D721Med (cell line): ENCODE measurements at regions not wholly inside any gene's neighbourhood (a gene's known extent, or its start where the extent isn't known, plus 50 kb on each side); places are given as distances from the start of the nearest gene placed in this dataset.
"Not testable (repeated sequence)": the region's sequence is repeated elsewhere in the genome, so short reads cannot be mapped to it uniquely, and the experiment has no call there.

Experiments used
- DNase-seq: peaks from one replicate; pipeline ENCODE4 v3.0.0; 2011; ENCODE audit warnings: low spot score; ENCODE audit not compliant: insufficient read length
- FAIRE-seq: peaks from 2 replicates; lab custom pipeline; 2011; peaks lifted over from hg19 to GRCh38; lab: Jason Lieb, UNC
- CTCF ChIP-seq: IDR thresholded peaks from 2 replicates; pipeline ENCODE4 v1.5.1; 2012; ENCODE audit warnings: mild to moderate bottlenecking, control low read depth; ENCODE audit not compliant: insufficient read depth; ENCODE audit errors: missing control alignments

- no peak for TF ChIP-seq CTCF
- no peak for FAIRE-seq
- no peak for DNase-seq
These were observed 140.3 kb downstream of the TENT5A start for GRCh38 chr6:81612136-81612535.

- FAIRE-seq (no peak), DNase-seq (no peak)
- no peak for TF ChIP-seq CTCF
These were observed 142.7 kb downstream of the TENT5A start for GRCh38 chr6:81609736-81610135.

GRCh38 chr6:81608776-81609175, 143.7 kb downstream of the TENT5A start:
- DNase-seq (no peak), FAIRE-seq (no peak)
- no peak for TF ChIP-seq CTCF

- DNase-seq (no peak), FAIRE-seq (no peak)
- TF ChIP-seq CTCF: no peak
These were observed 145.5 kb downstream of the TENT5A start for GRCh38 chr6:81606965-81607381.

- no peak for TF ChIP-seq CTCF
- DNase-seq (no peak), FAIRE-seq (no peak)
These were observed 147.0 kb downstream of the TENT5A start for GRCh38 chr6:81605526-81605925.

GRCh38 chr6:81601918-81602317, 150.6 kb downstream of the TENT5A start:
- TF ChIP-seq CTCF: no peak
- no peak for DNase-seq
- peak; percentile 60 for FAIRE-seq

- DNase-seq, FAIRE-seq: not testable (repeated sequence)
These were observed 152.0 kb downstream of the TENT5A start for GRCh38 chr6:81600488-81600887.

GRCh38 chr6:81594501-81594900, 158.0 kb downstream of the TENT5A start:
- TF ChIP-seq CTCF: no peak

More at GRCh38 chr6:81594501-81594900, 158.0 kb downstream of the TENT5A start:
- FAIRE-seq: no peak
- no peak for DNase-seq
